GM12878 (cell line): ENCODE measurements at regions not wholly inside any gene's neighbourhood (a gene's known extent, or its start where the extent isn't known, plus 50 kb on each side); places are given as distances from the start of the nearest gene placed in this dataset.

Source experiments
- ATAC-seq: fragments of 200-7000 bp; cut with Tn5 transposase; 3 replicates; pipeline ENCODE4 v1.9.1; 2020; ENCODE audit warnings: mild to moderate bottlenecking, moderate library complexity
- BruUV-seq: library from RNA; stranded (reverse); fragments of 400-500 nt; replicated peaks from 2 replicates; lab custom pipeline; 2021; lab: Mats Ljungman, UMichigan
- CTCF ChIA-PET: fragments of 300-600 bp; sonication (Branson Sonifier 250); formaldehyde crosslinking; extraction: SDS; loops from one replicate; lab custom pipeline; 2021; ENCODE audit warnings: inconsistent platforms; lab: Yijun Ruan, JAX
- POLR2A ChIA-PET: fragments of 350-600 bp; formaldehyde crosslinking; extraction: SDS; loops from one replicate; lab custom pipeline; 2021; ENCODE audit warnings: inconsistent platforms; lab: Charles Lee
- RAD21 ChIA-PET: fragments of 300-600 bp; sonication (Branson Sonifier 250); formaldehyde crosslinking; loops from one replicate; lab custom pipeline; 2023; ENCODE audit warnings: antibody characterized with exemption; ENCODE audit not compliant: unreplicated experiment; lab: Charles Lee
- SMC1A ChIA-PET: fragments of 300-600 bp; sonication (Branson Sonifier 250); formaldehyde crosslinking; loops from one replicate; lab custom pipeline; 2023; ENCODE audit not compliant: unreplicated experiment, uncharacterized antibody; lab: Charles Lee
- DNase-seq: peaks from one replicate; pipeline ENCODE4 v3.0.0-alpha.2; 2011; ENCODE audit warnings: low read depth, low spot score
- FAIRE-seq: peaks from 3 replicates; lab custom pipeline; 2011; peaks lifted over from hg19 to GRCh38; lab: Jason Lieb, UNC
- H2AFZ ChIP-seq: 2 replicates; pipeline ENCODE4 v1.6.0; 2011; ENCODE audit warnings: low read depth, low read length, control low read depth; ENCODE audit not compliant: control insufficient read depth
- H3K27ac ChIP-seq: 2 replicates; pipeline ENCODE4 v1.5.1; 2011; ENCODE audit warnings: control low read depth; ENCODE audit not compliant: control insufficient read depth, insufficient read depth
- H3K27me3 ChIP-seq, 2 experiments: replicated peaks in 1 of 2; 2 replicates each; pipeline versions ENCODE4 v1.6.0 to v1.6.1; 2011; ENCODE audit warnings: low read length in 1 of 2; ENCODE audit not compliant: control insufficient read depth in 2 of 2, insufficient read depth in 2 of 2
- H3K36me3 ChIP-seq, 2 experiments: 2 replicates each; pipeline ENCODE4 v1.5.1; 2011; ENCODE audit warnings: low read length in 1 of 2; ENCODE audit not compliant: control insufficient read depth in 2 of 2, insufficient read depth in 2 of 2
- H3K4me1 ChIP-seq: 2 replicates; pipeline ENCODE4 v1.6.1; 2011; ENCODE audit warnings: mild to moderate bottlenecking, low read length, moderate library complexity, mixed read lengths; ENCODE audit not compliant: control insufficient read depth, insufficient read depth
- H3K4me2 ChIP-seq: 2 replicates; pipeline ENCODE4 v1.6.0; 2011; ENCODE audit warnings: control low read depth; ENCODE audit not compliant: control insufficient read depth, insufficient read depth
- H3K4me3 ChIP-seq: fragments of 200-600 bp; sonication (generic); 2 replicates; pipeline ENCODE4 v1.5.1; 2016
- H3K79me2 ChIP-seq: 2 replicates; pipeline ENCODE4 v1.6.0; 2011; ENCODE audit warnings: low read length; ENCODE audit not compliant: control insufficient read depth, insufficient read depth
- H3K9ac ChIP-seq: 2 replicates; pipeline ENCODE4 v1.8.0; 2011; ENCODE audit warnings: low read length, control low read depth, mixed read lengths; ENCODE audit not compliant: control insufficient read depth, insufficient read depth
- H3K9me3 ChIP-seq: replicated peaks from 3 replicates; pipeline ENCODE4 v1.5.1; 2011; ENCODE audit warnings: mild to moderate bottlenecking, low read length; ENCODE audit not compliant: control insufficient read depth, insufficient read depth
- H4K20me1 ChIP-seq: 2 replicates; pipeline ENCODE4 v1.6.0; 2011; ENCODE audit not compliant: control insufficient read depth, insufficient read depth
- BCL11A ChIP-seq: IDR thresholded peaks from 2 replicates; pipeline ENCODE4 v1.6.1; 2011; ENCODE audit warnings: low read depth, low read length
- CHD2 ChIP-seq: IDR thresholded peaks from 2 replicates; pipeline ENCODE4 v1.6.1; 2011; ENCODE audit warnings: low read depth, low read length, improper control_type of control experiment, borderline replicate concordance
- EGR1 ChIP-seq, 2 experiments: IDR thresholded peaks; 1 replicate in 1 of 2; 2 replicates in 1 of 2; pipeline ENCODE4 v1.6.1; 2011 to 2012; ENCODE audit warnings: low read depth in 2 of 2, low read length in 2 of 2, borderline replicate concordance in 1 of 2, mild to moderate bottlenecking in 1 of 2, moderate library complexity in 1 of 2
- GABPA ChIP-seq: IDR thresholded peaks from 2 replicates; pipeline ENCODE4 v1.6.1; 2014; ENCODE audit warnings: antibody characterized with exemption, low read depth, mild to moderate bottlenecking, inconsistent platforms
- HCFC1 ChIP-seq: fragments of 150-350 bp; IDR thresholded peaks from 2 replicates; pipeline ENCODE4 v1.6.1; 2014; ENCODE audit warnings: low read length
- LARP7 ChIP-seq: fragments of 450-650 bp; IDR thresholded peaks from 2 replicates; pipeline ENCODE4 v1.6.1; 2017; ENCODE audit warnings: mild to moderate bottlenecking
- MTA2 ChIP-seq: fragments of 450-650 bp; IDR thresholded peaks from 2 replicates; pipeline ENCODE4 v1.6.1; 2016; ENCODE audit warnings: low read depth, mild to moderate bottlenecking, moderate library complexity
- NFXL1 ChIP-seq: fragments of 450-650 bp; IDR thresholded peaks from 2 replicates; pipeline ENCODE4 v1.6.1; 2017; ENCODE audit warnings: antibody characterized with exemption, mild to moderate bottlenecking, borderline replicate concordance
- PML ChIP-seq: IDR thresholded peaks from 2 replicates; pipeline ENCODE4 v1.6.1; 2012; ENCODE audit warnings: low read length, inconsistent platforms
- POLR2A ChIP-seq: IDR thresholded peaks from 2 replicates; pipeline ENCODE4 v1.6.1; 2011; ENCODE audit warnings: low read depth, mild to moderate bottlenecking, low read length
- RCOR1 ChIP-seq: conservative IDR thresholded peaks from 2 replicates; pipeline ENCODE4 v1.6.1; 2012; ENCODE audit warnings: low read depth, low read length, improper control_type of control experiment
- RFX5 ChIP-seq: IDR thresholded peaks from 2 replicates; pipeline ENCODE4 v1.6.1; 2011; ENCODE audit warnings: low read depth, low read length, improper control_type of control experiment
- SMAD1 ChIP-seq: fragments of 450-650 bp; IDR thresholded peaks from 2 replicates; pipeline ENCODE4 v1.6.1; 2018; ENCODE audit warnings: mild to moderate bottlenecking, low read depth; ENCODE audit not compliant: partially characterized antibody
- SPI1 ChIP-seq: IDR thresholded peaks from 2 replicates; pipeline ENCODE4 v1.6.1; 2011; ENCODE audit warnings: low read depth, mild to moderate bottlenecking, low read length, moderate library complexity, borderline replicate concordance; ENCODE audit not compliant: insufficient read depth
- STAT1 ChIP-seq: fragments of 450-650 bp; conservative IDR thresholded peaks from 2 replicates; pipeline ENCODE4 v1.6.1; 2014; ENCODE audit warnings: antibody characterized with exemption, mild to moderate bottlenecking
- TBL1XR1 ChIP-seq: IDR thresholded peaks from 2 replicates; pipeline ENCODE4 v1.6.1; 2012; ENCODE audit warnings: low read depth, low read length, improper control_type of control experiment
- ZBTB4 ChIP-seq: fragments of 450-650 bp; formaldehyde crosslinking; IDR thresholded peaks from 2 replicates; pipeline ENCODE4 v1.4.0; 2022; ENCODE audit warnings: mild to moderate bottlenecking, moderate library complexity
- ZNF24 ChIP-seq: fragments of 450-650 bp; IDR thresholded peaks from 2 replicates; pipeline ENCODE4 v1.6.1; 2017; ENCODE audit warnings: antibody characterized with exemption, mild to moderate bottlenecking
- WGBS: methylation state at CpG from one replicate; pipeline ENCODE4 v1.1.6; 2016; ENCODE audit warnings: low lambda C conversion rate; ENCODE audit not compliant: insufficient replicate concordance, insufficient coverage; ENCODE audit errors: missing lambda C conversion rate; 5-methylcytosine and 5-hydroxymethylcytosine counted together
- in situ Hi-C: fragments of 300-500 bp; cut with MboI; formaldehyde crosslinking; loops from 9 replicates; pipeline ENCODE4 v1.14.3; 2018; ENCODE audit warnings: mixed read lengths
- intact Hi-C: fragments of 100-400 bp; cut with micrococcal nuclease; formaldehyde crosslinking; loops from one replicate; pipeline ENCODE4 v1.14.2; 2022; ENCODE audit not compliant: unreplicated experiment

DNA sequence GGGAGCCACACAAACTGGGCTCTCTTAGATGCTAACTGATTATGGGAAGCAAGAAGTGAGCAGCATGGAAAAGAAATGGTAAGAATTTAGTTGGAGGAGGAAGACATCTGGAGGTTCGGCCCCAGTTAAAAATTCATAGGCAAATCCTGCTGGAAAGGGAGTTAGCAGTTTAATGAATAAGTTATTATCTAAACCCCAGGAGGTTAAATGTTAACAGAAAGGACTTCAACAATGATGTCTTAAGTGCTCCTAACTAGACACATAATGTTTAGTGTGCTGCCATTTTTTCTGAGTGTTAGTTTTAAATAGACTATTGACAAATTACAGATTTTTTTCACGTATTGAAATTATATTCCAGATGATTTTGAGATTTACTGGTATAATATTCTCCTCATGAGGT is 1265.3 kb upstream of the ADGRL2 start:
- Histone ChIP-seq H2AFZ (no peak overlapping the region), H3K27me3 (no peaks in the 10 kb centered on the region; a peak in 1 of 4 replicates), H3K4me2 (no peak overlapping the region), H3K36me3 (no peaks in the 10 kb centered on the region), H4K20me1 (no peaks in the 10 kb centered on the region), H3K4me1 (no peaks in the 10 kb centered on the region), H3K9ac (no peak overlapping the region), H3K79me2 (no peaks in the 10 kb centered on the region), H3K4me3 (no peak overlapping the region), H3K9me3 (no peaks in the 10 kb centered on the region), H3K27ac (no peak overlapping the region)
- TF ChIP-seq GABPA (no peak), TBL1XR1 (no peak), ZNF24 (no peak), NFXL1 (no peak), PML (no peak), STAT1 (no peak), RCOR1 (no peak), EGR1 (IDR thresholded peaks at IDR 0.05; ENCODE audit: borderline replicate concordance in 1 of 2, low read depth in 2 of 2, low read length in 2 of 2) (no peak), LARP7 (no peak)
- CTCF ChIA-PET: no interaction called here
- 24% methylated on average over 2 of the region's 2 CpGs for WGBS
- SMC1A ChIA-PET: no interaction called here
- RAD21 ChIA-PET: no interaction called here
- BruUV-seq: no TSS peak
- FAIRE-seq (no peak), DNase-seq (no peak), ATAC-seq (no peak)
- POLR2A ChIA-PET: no interaction called here
- in situ Hi-C loops: no loop called here
- intact Hi-C loops: no loop called here

DNA sequence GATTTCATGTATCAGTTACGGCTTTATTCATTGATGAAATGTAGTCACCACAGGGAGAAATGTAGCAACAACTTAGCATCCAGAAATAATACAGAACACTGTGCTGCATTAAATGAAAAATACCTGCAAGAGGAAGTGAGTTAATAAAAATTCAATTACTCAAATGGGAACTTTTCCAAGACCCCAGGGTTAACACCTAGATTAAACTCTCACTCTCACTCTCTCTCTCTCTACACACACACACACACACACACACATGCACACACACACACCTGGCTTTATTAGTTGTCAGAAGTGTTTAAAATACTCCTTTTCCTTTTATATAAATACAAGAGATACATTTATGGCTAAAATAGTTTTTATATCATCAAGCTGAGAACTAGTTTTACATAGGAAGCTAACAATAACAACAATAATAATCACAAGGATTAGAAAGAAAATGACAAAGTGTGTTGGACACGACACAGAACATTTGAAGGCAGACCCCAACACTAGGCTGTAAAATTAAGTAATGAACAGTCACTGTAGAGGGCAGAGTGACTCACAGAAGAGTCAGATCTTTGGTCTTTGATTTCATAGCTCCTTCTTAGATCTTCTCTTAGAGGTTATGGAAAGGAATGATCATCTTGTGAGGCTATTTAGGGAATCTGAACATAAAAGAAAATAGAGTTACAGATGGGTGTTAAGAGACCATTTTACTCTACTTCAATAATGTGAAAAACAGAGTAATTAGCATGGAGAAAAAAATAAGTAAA is 1266.0 kb upstream of the ADGRL2 start:
- Histone ChIP-seq H3K79me2 (no peaks in the 10 kb centered on the region), H3K9me3 (no peaks in the 10 kb centered on the region), H4K20me1 (no peaks in the 10 kb centered on the region), H3K4me2 (no peak overlapping the region), H3K27ac (no peak overlapping the region), H2AFZ (no peak overlapping the region), H3K36me3 (no peaks in the 10 kb centered on the region), H3K27me3 (no peaks in the 10 kb centered on the region; a peak in 1 of 4 replicates), H3K4me1 (no peaks in the 10 kb centered on the region), H3K4me3 (no peak overlapping the region), H3K9ac (no peak overlapping the region)
- ChIA-PET SMC1A (no interaction called here), CTCF (no interaction called here), POLR2A (no interaction called here), RAD21 (no interaction called here)
- in situ Hi-C loops: no loop called here
- intact Hi-C loops: no loop called here
- no TSS peak for BruUV-seq
- FAIRE-seq: no peak
- 0% methylated on average over 2 of the region's 2 CpGs for whole genome bisulfite sequencing
- no peak for ATAC-seq
- DNase-seq: no peak
- TF ChIP-seq SPI1 (no peak), SMAD1 (no peak), RFX5 (no peak), HCFC1 (no peak), MTA2 (no peak), POLR2A (no peak), CHD2 (no peak), ZBTB4 (CRISPR knock-in tag) (no peak), BCL11A (no peak), EGR1 (IDR thresholded peaks at IDR 0.05; ENCODE audit: borderline replicate concordance in 1 of 2, low read depth in 2 of 2, low read length in 2 of 2) (no peak)
